ENCODE measurements at regions not wholly inside any gene's neighbourhood (a gene's known extent, or its start where the extent isn't known, plus 50 kb on each side); places are given as distances from the start of the nearest gene placed in this dataset.

DNA sequence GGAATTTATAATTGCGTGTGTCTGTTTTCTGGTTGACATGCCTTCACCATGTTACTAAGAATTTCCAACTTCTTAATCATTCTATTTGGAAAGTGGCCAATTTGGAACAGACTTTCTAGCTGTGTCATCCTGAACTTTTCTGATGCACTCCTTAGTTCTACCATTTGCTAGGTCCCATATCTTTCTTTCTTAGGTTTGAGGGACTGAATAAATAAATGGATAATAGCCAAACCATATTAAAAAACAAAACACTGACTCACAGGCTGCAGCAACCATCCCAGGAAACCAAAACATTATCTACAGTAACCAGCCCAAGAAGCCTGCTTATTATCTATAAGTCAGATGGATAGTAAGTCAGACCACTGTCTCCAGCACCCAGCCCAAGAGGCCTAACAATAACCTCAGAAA lies 57.5 kb upstream of the PLET1 start:
- TF ChIP-seq TAF1 (IDR thresholded peaks at IDR 0.05; ENCODE audit: borderline replicate concordance, insufficient read depth, low read length) (no peak), POLR2AphosphoS5 (IDR thresholded peaks at IDR 0.05; ENCODE audit: low read depth, low read length) (no peak), REST (IDR thresholded peaks at IDR 0.05; ENCODE audit: insufficient read depth in 1 of 2, low read depth in 2 of 2, low read length in 2 of 2) (no peak), SIN3A (IDR thresholded peaks at IDR 0.05; ENCODE audit: borderline replicate concordance, insufficient read depth, low read length) (no peak)
